ENCODE measurements at regions not wholly inside any gene's neighbourhood (a gene's known extent, or its start where the extent isn't known, plus 50 kb on each side); places are given as distances from the start of the nearest gene placed in this dataset.

DNA sequence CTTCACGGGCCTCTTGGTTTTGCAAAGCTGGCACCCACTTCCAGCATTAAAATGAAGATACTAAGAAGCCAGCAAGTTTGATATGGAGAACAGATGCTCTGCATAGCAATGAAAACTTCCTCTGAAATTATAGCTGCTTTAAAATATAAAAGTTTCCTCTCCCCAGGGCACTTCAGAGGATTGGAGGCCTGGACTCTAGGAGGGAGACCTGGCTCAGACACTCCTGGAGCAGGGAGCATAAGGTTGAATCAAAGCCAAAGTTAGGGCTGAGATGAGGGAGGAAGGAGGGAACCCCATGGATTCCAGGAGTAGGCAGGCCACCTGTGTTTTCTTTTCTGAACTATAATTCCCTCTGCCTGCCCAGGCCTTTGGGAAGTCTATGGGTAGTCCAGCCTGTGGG lies 176.0 kb upstream of the RPL38 start:
- DNase-seq, result no peak

DNA sequence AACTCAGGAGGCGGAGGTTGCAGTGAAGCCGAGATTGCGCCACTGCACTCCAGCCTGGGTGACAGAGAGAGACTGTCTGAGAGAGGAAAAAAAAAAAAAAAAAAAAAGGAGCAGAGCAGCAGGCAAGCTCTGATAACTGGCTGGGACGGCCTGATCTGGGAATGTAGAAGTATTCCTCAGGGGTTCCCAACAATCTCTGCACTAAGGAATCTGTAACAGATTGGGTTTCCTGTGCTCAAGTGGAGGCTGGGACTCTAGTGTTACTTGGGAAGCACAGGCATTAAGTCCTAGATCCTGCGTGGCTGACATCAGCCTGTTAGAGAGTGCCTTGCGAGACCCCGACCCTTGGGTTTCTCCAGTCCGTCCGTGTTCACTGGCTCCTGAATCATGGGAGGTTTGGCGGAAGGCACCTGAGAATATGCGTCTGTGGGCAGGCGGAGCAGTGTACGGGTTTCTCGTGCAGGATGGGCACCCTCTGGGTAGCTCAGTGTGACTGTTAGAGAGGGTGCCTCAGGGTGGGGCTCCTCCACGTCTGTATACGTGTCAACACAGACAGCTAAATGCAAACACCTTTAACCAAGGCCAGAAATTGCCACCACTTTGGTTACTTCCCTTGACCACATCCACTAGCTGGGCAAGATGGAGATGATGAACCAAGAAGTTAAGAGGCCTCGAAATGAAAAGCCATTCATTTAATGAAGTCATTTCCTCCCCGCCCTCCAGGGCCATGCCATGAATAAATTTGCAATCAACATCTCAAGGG lies 174.9 kb upstream of the RPL38 start:
- DNase-seq, result no peak

DNA sequence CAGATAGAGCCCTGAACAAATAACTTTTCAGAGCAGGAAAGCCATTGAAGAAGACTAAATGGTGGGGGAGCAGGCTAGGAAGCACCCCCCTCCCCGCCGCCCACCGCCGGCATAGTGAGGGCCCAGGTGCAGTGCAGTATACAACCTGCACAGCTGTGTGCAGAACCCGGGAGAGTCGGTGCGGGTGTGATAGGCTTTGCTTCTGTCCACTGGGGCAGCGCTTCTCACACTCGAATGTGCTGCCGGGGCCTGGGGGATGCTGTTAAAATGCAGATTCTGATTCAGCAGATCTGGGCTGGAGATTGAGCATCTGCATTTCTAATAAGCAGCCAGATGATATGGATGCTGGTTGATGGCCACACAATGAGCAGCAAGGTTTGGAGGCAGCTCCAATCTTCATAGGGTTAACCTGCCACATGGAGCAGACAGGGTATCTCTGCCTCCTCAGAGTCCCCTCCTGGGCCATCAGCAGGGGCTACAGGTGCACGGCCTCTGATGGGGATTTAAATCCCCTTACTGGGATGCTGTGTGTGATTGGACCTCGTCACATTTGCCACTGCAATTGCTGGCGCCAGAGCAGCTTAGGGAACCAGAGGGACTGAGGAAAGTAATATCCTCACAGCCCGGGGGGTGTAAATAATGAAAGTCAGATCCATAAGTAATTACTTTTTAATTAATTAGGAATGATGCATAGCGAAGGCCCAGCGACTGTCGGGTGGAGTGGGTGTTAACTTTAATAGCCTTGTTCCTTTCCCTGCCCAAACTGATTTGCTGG lies 172.0 kb upstream of the RPL38 start:
- no peak for DNase-seq

- DNase-seq, result no peak
Measured at GRCh38 chr17:74032222-74032621, 171.3 kb upstream of the RPL38 start.

DNA sequence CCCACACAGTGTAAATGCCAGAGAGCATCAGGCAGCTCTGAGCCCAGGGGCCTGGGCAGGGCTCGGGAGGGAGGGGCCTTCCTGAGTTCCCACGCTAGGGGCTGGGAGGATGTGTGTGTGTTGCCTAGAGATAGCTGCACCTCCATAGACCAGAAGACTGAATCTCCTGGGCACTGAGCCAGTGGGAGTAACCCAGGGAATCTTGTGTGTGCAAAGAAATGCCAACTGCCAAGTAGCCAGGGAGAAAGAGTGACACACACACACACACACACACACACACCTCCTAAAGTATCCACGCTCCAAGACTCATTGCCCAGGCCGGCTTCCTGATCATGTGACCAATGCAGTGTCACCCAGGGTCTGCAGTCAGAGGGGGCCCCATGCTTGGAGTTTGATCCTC lies 166.2 kb upstream of the RPL38 start:
- peak; percentile 54 for DNase-seq

DNA sequence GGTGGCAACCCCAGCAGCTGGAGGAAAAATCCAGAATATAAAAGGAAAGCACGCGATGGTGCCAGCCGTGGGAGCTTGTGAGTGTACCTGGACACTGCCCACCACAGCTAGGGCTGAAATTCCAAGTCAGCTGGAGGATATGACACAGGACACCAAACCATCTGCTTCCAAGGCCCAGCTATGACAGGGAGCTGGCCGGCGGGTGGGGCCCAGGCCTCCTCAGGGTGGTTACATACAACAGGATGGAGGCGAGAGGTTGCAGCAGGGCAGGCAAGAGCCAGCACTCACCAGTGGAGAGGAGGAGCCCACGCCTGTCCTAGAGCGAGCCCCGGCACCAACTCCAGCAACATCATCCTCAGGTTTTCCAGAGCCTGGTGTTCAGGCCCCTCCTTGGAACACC lies 163.2 kb upstream of the RPL38 start:
- DNase-seq, result no peak

DNA sequence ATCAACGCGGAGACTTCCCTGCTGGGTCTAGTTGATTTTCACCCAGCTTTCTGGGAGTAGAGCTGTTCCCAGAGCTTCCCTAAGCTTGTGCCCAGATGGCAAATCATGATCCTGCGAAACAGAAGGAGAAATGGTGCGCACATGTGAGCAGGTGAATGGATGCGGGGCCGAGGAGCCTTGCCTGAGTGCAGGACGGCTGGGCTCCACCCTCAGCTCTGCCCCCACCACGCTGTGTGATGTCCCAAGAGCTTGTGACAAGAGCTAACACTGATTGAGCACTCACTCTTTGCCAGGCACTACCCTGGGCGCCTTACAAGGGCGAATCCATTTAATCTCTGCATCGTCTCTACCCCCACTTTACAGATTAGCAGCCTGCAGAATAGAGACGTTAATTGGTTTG lies 162.7 kb upstream of the RPL38 start:
- DNase-seq, result no peak

DNA sequence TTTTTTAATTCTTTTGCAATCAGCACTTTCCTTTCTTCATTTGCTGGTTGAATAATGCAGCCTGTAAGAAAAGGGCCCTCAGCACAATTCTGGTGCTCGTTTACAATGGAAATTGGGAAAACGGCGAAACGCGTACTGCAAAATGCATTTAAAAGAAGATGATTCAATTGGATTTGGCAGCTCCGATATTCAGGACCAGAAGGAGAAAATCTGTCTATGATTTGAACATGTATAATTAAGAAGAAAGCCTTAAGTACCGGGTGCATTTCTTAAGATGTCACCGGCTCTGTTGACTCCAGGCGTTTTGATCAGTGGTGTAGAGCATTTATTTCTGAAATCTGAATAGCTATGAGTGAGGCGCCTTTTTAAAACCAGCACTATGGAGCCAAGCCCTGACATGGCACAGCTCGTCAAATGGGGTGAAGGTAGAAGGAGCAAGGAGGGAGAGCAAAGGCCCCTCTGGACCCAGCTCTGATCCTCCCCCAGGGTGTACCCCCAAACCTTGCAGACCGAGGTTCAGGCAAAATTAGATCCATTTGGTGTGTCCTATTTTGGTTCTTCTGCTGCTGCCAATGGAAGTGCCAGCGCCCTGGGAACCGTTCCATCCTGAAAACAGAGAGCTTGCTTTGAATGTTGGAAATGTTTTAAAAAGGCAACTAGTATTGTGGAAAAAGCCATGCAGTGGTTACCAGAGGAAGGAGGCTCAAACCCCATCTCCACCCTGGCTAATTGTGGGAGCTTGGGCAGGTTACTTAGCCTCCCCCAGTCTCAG lies 161.4 kb upstream of the RPL38 start:
- DNase-seq, result no peak

DNA sequence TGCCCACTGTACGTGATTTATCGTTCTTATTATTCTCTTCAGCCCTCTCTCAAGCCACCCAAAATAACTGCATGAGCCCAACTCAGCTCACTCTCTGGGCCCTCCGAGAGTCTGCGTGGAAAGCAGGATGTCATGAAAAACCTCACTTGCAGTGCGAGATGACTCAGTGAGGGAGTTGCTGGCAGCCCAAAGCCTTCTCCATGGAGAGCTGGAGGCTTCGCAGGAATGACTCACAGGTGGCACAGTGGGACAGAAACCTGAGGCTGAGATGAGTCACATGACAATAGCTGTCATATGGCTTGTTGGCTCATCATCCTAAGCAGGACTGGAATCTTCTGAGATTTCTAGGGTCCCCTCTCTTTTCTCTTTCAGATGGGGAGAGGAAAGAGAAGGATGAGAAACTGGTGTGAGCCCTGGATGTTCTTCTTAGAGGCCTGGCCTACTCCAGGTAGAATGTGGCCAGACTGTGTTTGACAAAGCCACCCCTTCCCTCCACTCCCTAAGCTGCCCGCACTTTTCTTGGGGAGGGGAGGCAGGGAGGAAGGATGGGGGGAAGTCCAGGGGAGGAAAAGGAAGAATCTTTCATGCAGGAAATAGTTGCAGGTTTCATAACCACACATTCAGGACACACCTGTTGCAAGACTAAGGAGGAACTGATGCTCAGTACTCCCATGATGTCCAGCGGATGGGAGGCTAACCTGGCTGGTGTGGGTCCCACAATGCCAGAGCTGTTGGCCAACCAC lies 160.6 kb upstream of the RPL38 start:
- DNase-seq, result no peak

GRCh38 chr17:74043976-74044375 lies 159.5 kb upstream of the RPL38 start:
- no peak for DNase-seq

- DNase-seq, result peak; percentile 65
Measured at GRCh38 chr17:74045608-74046280, 157.7 kb upstream of the RPL38 start.

DNA sequence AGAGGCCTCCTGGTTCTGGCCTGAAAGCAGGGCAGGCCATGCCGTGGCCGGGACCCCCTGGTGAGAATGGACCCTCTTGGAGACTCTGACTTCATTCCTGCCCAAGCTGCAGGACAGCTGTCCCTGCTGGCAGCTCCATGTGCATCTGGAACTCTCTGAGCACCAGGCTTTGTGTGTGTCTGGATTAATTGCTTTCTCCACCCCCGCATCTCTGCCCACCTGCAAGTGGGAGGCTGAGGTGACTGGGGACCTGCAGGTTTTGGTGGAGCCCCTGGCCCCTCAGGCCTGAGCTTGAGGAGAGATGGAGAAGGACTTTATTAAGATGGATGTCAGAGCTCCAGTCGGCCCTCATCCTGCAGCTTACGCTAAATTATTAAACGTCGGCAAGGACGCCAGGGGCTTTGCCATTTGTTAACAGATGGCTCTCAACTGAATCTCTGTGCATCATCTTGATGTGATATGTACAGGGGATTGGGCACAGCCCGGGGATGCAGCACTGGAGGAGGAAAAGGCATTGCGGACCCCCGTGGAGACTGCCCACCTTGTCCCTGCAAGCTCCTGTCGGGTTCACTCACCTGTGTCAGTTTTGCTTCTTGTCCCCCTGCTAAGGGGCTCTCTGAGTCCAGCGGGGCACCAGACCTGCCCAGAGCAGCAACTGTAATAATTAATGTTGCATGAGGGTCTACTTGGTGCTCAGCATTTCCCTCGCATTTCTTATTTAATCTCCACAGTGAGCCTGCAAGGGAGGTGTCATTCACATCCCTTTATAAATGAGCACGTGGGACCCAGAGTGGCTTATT lies 154.1 kb upstream of the RPL38 start:
- DNase-seq, result no peak

GRCh38 chr17:74049967-74050458 lies 153.5 kb upstream of the RPL38 start:
- DNase-seq, result no peak

DNA sequence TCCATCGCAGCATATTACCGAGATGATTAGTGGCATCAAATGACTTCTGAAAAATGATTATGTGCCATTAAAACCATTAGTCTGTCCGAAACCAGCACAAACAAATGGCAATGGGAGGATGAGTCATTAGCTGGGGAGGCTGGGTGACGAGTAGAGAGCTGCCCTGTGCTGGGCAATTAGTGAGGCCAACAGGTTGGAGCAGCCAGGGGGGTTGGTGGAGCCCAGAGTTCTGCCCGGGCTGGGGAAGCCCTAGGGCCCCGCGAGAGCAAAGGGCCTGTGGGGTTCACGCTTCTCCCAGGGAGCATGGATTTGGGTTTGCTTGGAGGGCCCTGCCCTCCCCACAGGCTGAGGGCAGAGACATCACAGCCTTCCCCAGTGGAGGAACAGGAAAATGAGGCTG lies 152.1 kb upstream of the RPL38 start:
- no peak for DNase-seq

GRCh38 chr17:74052993-74053711 lies 150.3 kb upstream of the RPL38 start:
- DNase-seq, result no peak

- no peak for DNase-seq
Measured at GRCh38 chr17:74053712-74054078, 149.8 kb upstream of the RPL38 start.

GRCh38 chr17:74054249-74054648 lies 149.2 kb upstream of the RPL38 start:
- no peak for DNase-seq

GRCh38 chr17:74055508-74056160 lies 147.8 kb upstream of the RPL38 start:
- no peak for DNase-seq

- DNase-seq, result peak; percentile 34
Measured at GRCh38 chr17:74059479-74060240, 143.8 kb upstream of the RPL38 start.
